Immature natural killer cell (primary cell): ENCODE measurements at regions not wholly inside any gene's neighbourhood (a gene's known extent, or its start where the extent isn't known, plus 50 kb on each side); places are given as distances from the start of the nearest gene placed in this dataset.

ENCODE experiments used
- DNase-seq, 3 donors: peaks; one replicate each; pipeline ENCODE4 v3.0.0; 2022; ENCODE audit warnings: mixed read lengths in 1 of 3
- H3K27ac Mint-ChIP-seq, 6 donors: one replicate each; pipeline ENCODE4 v1.8.0; 2020; ENCODE audit warnings: mixed read lengths in 6 of 6, mild to moderate bottlenecking in 5 of 6, inconsistent platforms in 4 of 6, moderate library complexity in 3 of 6
- H3K27me3 Mint-ChIP-seq, 3 donors: one replicate each; pipeline ENCODE4 v1.8.0; 2020 to 2021; ENCODE audit warnings: low read depth in 3 of 3, mild to moderate bottlenecking in 3 of 3, mixed read lengths in 3 of 3, moderate library complexity in 3 of 3, inconsistent platforms in 1 of 3
- H3K36me3 Mint-ChIP-seq, 3 donors: one replicate each; pipeline ENCODE4 v1.8.0; 2020; ENCODE audit warnings: mixed read lengths in 3 of 3, inconsistent platforms in 2 of 3, mild to moderate bottlenecking in 2 of 3
- H3K4me1 Mint-ChIP-seq, 2 donors: one replicate each; pipeline ENCODE4 v1.8.0; 2020; ENCODE audit warnings: inconsistent platforms in 2 of 2, mild to moderate bottlenecking in 2 of 2, mixed read lengths in 2 of 2, moderate library complexity in 1 of 2
- H3K4me3 Mint-ChIP-seq, 5 donors: one replicate each; pipeline ENCODE4 v1.8.0; 2020; ENCODE audit warnings: mild to moderate bottlenecking in 5 of 5, mixed read lengths in 5 of 5, inconsistent platforms in 3 of 5, moderate library complexity in 3 of 5
- H3K9me3 Mint-ChIP-seq, 6 donors: one replicate each; pipeline ENCODE4 v1.8.0; 2020; ENCODE audit warnings: mild to moderate bottlenecking in 6 of 6, mixed read lengths in 6 of 6, inconsistent platforms in 4 of 6, moderate library complexity in 3 of 6

GRCh38 chr12:17503742-17504141, 586.3 kb downstream of the RERGL start:
- Mint-ChIP-seq H3K4me3 (no peak overlapping the region), H3K27ac (no peak overlapping the region), H3K9me3 (peaks cover 7 to 23% (median 12%) of the 10 kb centered on the region in 6 donors), H3K4me1 (no peaks in the 10 kb centered on the region), H3K27me3 (no peaks in the 10 kb centered on the region), H3K36me3 (no peaks in the 10 kb centered on the region)
- DNase-seq = no peak

- Mint-ChIP-seq H3K4me3 (no peak overlapping the region), H3K27ac (no peak overlapping the region), H3K27me3 (peaks cover 0 to 2% (median 0%) of the 10 kb centered on the region in 3 donors), H3K9me3 (peaks cover 2 to 47% (median 13%) of the 10 kb centered on the region in 6 donors), H3K36me3 (no peaks in the 10 kb centered on the region), H3K4me1 (no peaks in the 10 kb centered on the region)
- DNase-seq = no peak
These were observed 600.5 kb downstream of the RERGL start for GRCh38 chr12:17489452-17489851.

- Mint-ChIP-seq H3K9me3 (peaks cover 18 to 60% (median 41%) of the 10 kb centered on the region in 6 donors), H3K27ac (no peak overlapping the region), H3K36me3 (peaks cover 4 to 9% (median 4%) of the 10 kb centered on the region in 3 donors), H3K4me3 (no peak overlapping the region), H3K4me1 (no peaks in the 10 kb centered on the region), H3K27me3 (peaks cover 0 to 3% (median 2%) of the 10 kb centered on the region in 3 donors)
- DNase-seq = no peak
These were observed 610.9 kb downstream of the RERGL start for GRCh38 chr12:17478908-17479673.

GRCh38 chr12:17470460-17470859, 619.5 kb downstream of the RERGL start:
- no peaks in the 10 kb centered on the region for H3K36me3 Mint-ChIP-seq
- H3K27me3 Mint-ChIP-seq = peaks cover 0 to 2% (median 0%) of the 10 kb centered on the region in 3 donors
- no peak for DNase-seq
- no peak overlapping the region for H3K4me3 Mint-ChIP-seq
- H3K27ac Mint-ChIP-seq = no peak overlapping the region
- H3K9me3 Mint-ChIP-seq = peaks cover 7 to 28% (median 20%) of the 10 kb centered on the region in 6 donors
- H3K4me1 Mint-ChIP-seq = no peaks in the 10 kb centered on the region

GRCh38 chr12:17459214-17459613, 630.8 kb downstream of the RERGL start:
- Mint-ChIP-seq H3K27me3 (peaks cover 0 to 2% (median 0%) of the 10 kb centered on the region in 3 donors), H3K9me3 (peaks cover 7 to 42% (median 10%) of the 10 kb centered on the region in 6 donors), H3K4me1 (no peaks in the 10 kb centered on the region), H3K27ac (no peak overlapping the region), H3K36me3 (no peaks in the 10 kb centered on the region), H3K4me3 (no peak overlapping the region)
- DNase-seq = no peak

- no peaks in the 10 kb centered on the region for H3K4me1 Mint-ChIP-seq
- no peak for DNase-seq
- no peak overlapping the region for H3K4me3 Mint-ChIP-seq
- peaks cover 8 to 46% (median 15%) of the 10 kb centered on the region in 6 donors for H3K9me3 Mint-ChIP-seq
- H3K36me3 Mint-ChIP-seq = no peaks in the 10 kb centered on the region
- H3K27ac Mint-ChIP-seq = no peak overlapping the region
- peaks cover 0 to 4% (median 0%) of the 10 kb centered on the region in 3 donors for H3K27me3 Mint-ChIP-seq
These were observed 633.5 kb downstream of the RERGL start for GRCh38 chr12:17456486-17456885.

GRCh38 chr12:17438141-17438540, 651.9 kb downstream of the RERGL start:
- no peaks in the 10 kb centered on the region for H3K4me1 Mint-ChIP-seq

GRCh38 chr12:17416748-17417147, 673.2 kb downstream of the RERGL start:
- H3K36me3 Mint-ChIP-seq = peaks cover 0 to 4% (median 0%) of the 10 kb centered on the region in 3 donors
- H3K4me3 Mint-ChIP-seq = no peak overlapping the region
- DNase-seq = no peak
- peaks cover 0 to 2% (median 0%) of the 10 kb centered on the region in 3 donors for H3K27me3 Mint-ChIP-seq
- no peaks in the 10 kb centered on the region for H3K4me1 Mint-ChIP-seq
- no peak overlapping the region for H3K27ac Mint-ChIP-seq
- peaks cover 5 to 32% (median 20%) of the 10 kb centered on the region in 6 donors for H3K9me3 Mint-ChIP-seq

More at GRCh38 chr12:17438141-17438540, 651.9 kb downstream of the RERGL start:
- H3K27ac Mint-ChIP-seq = no peak overlapping the region
- H3K36me3 Mint-ChIP-seq = no peaks in the 10 kb centered on the region
- H3K9me3 Mint-ChIP-seq = peaks cover 19 to 48% (median 32%) of the 10 kb centered on the region in 6 donors
- no peak for DNase-seq
- no peak overlapping the region for H3K4me3 Mint-ChIP-seq
- H3K27me3 Mint-ChIP-seq = peaks cover 2 to 3% (median 2%) of the 10 kb centered on the region in 3 donors

- H3K27ac Mint-ChIP-seq = no peak overlapping the region
- H3K9me3 Mint-ChIP-seq = peaks cover 7 to 49% (median 28%) of the 10 kb centered on the region in 6 donors
- no peak overlapping the region for H3K4me3 Mint-ChIP-seq
- DNase-seq = no peak
- H3K27me3 Mint-ChIP-seq = no peaks in the 10 kb centered on the region
- peaks cover 0 to 4% (median 0%) of the 10 kb centered on the region in 3 donors for H3K36me3 Mint-ChIP-seq
- H3K4me1 Mint-ChIP-seq = no peaks in the 10 kb centered on the region
These were observed 675.4 kb downstream of the RERGL start for GRCh38 chr12:17414596-17414995.

GRCh38 chr12:17411662-17412061, 678.3 kb downstream of the RERGL start:
- DNase-seq = no peak
- Mint-ChIP-seq H3K9me3 (peaks cover 6 to 39% (median 26%) of the 10 kb centered on the region in 6 donors), H3K4me3 (no peak overlapping the region), H3K4me1 (no peaks in the 10 kb centered on the region), H3K27ac (no peak overlapping the region), H3K27me3 (no peaks in the 10 kb centered on the region), H3K36me3 (no peaks in the 10 kb centered on the region)

- peaks cover 7 to 56% (median 26%) of the 10 kb centered on the region in 6 donors for H3K9me3 Mint-ChIP-seq
- H3K4me1 Mint-ChIP-seq = no peaks in the 10 kb centered on the region
- DNase-seq = no peak
- no peaks in the 10 kb centered on the region for H3K27me3 Mint-ChIP-seq
- no peaks in the 10 kb centered on the region for H3K36me3 Mint-ChIP-seq
- no peak overlapping the region for H3K27ac Mint-ChIP-seq
- H3K4me3 Mint-ChIP-seq = no peak overlapping the region
These were observed 701.3 kb downstream of the RERGL start for GRCh38 chr12:17388679-17389078.

- H3K27me3 Mint-ChIP-seq = no peaks in the 10 kb centered on the region
- H3K27ac Mint-ChIP-seq = no peak overlapping the region
- H3K9me3 Mint-ChIP-seq = peaks cover 4 to 55% (median 22%) of the 10 kb centered on the region in 6 donors
- no peaks in the 10 kb centered on the region for H3K4me1 Mint-ChIP-seq
- H3K4me3 Mint-ChIP-seq = no peak overlapping the region
- no peaks in the 10 kb centered on the region for H3K36me3 Mint-ChIP-seq
- no peak for DNase-seq
These were observed 706.7 kb downstream of the RERGL start for GRCh38 chr12:17383321-17383720.

- Mint-ChIP-seq H3K27ac (no peak overlapping the region), H3K27me3 (no peaks in the 10 kb centered on the region), H3K36me3 (no peaks in the 10 kb centered on the region), H3K4me3 (no peak overlapping the region), H3K4me1 (no peaks in the 10 kb centered on the region), H3K9me3 (peaks cover 4 to 60% (median 26%) of the 10 kb centered on the region in 6 donors)
- no peak for DNase-seq
These were observed 708.8 kb downstream of the RERGL start for GRCh38 chr12:17381211-17381610.

GRCh38 chr12:17372508-17372907, 717.5 kb downstream of the RERGL start:
- Mint-ChIP-seq H3K9me3 (peaks cover 4 to 59% (median 32%) of the 10 kb centered on the region in 6 donors), H3K36me3 (no peaks in the 10 kb centered on the region), H3K4me1 (no peaks in the 10 kb centered on the region), H3K27ac (no peak overlapping the region), H3K27me3 (peaks cover 0 to 2% (median 0%) of the 10 kb centered on the region in 3 donors), H3K4me3 (no peak overlapping the region)
- DNase-seq = no peak
